Upper lobe of left lung (tissue), 4 donors: ENCODE measurements at regions not wholly inside any gene's neighbourhood (a gene's known extent, or its start where the extent isn't known, plus 50 kb on each side); places are given as distances from the start of the nearest gene placed in this dataset.

Source experiments
- EP300 ChIP-seq, 4 donors: sonication (generic); formaldehyde crosslinking; IDR thresholded peaks; one replicate each; pipeline ENCODE4 v1.5.1; 2017; ENCODE audit warnings: antibody characterized with exemption in 4 of 4, control low read depth in 2 of 4
- POLR2AphosphoS5 ChIP-seq, 2 donors: sonication (generic); formaldehyde crosslinking; IDR thresholded peaks; one replicate each; pipeline ENCODE4 v1.5.1; 2017; ENCODE audit warnings: antibody characterized with exemption in 2 of 2
- TF ChIP-seq, protein P1 (sequence below), 6 experiments: fragments of 450-650 bp in 4 of 6; fragments of 200-600 bp in 2 of 6; sonication (generic) in 2 of 6; IDR thresholded peaks; one replicate each; pipeline ENCODE4 v1.5.1; 2016 to 2019; ENCODE audit warnings: antibody characterized with exemption in 6 of 6

DNA sequence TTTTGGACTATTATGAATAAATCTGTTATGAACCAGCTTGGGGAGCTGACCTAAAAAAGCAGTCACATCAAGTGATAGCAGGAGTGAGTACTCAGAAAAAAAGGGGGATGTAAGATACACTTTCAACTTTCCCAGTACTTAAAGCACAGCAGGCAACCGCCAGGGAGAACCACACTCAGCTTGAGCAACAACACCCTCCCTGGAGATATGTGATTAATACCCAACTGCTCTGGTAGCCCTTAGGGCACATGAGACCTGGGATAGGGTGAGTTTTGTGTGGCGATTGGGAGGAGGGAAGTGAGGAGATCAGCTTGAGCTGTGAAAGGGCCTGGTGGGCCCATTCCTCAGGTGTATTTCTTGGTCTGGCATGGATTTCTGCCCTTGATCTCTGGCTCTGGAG is 220.3 kb upstream of the SFRP2 start:
- TF ChIP-seq, protein P1, sequence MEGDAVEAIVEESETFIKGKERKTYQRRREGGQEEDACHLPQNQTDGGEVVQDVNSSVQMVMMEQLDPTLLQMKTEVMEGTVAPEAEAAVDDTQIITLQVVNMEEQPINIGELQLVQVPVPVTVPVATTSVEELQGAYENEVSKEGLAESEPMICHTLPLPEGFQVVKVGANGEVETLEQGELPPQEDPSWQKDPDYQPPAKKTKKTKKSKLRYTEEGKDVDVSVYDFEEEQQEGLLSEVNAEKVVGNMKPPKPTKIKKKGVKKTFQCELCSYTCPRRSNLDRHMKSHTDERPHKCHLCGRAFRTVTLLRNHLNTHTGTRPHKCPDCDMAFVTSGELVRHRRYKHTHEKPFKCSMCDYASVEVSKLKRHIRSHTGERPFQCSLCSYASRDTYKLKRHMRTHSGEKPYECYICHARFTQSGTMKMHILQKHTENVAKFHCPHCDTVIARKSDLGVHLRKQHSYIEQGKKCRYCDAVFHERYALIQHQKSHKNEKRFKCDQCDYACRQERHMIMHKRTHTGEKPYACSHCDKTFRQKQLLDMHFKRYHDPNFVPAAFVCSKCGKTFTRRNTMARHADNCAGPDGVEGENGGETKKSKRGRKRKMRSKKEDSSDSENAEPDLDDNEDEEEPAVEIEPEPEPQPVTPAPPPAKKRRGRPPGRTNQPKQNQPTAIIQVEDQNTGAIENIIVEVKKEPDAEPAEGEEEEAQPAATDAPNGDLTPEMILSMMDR (IDR thresholded peaks at IDR 0.05): no peak
- TF ChIP-seq EP300 (IDR thresholded peaks at IDR 0.05) (no peak), POLR2AphosphoS5 (IDR thresholded peaks at IDR 0.05) (no peak)
